GM23248 (cell line): ENCODE measurements at regions not wholly inside any gene's neighbourhood (a gene's known extent, or its start where the extent isn't known, plus 50 kb on each side); places are given as distances from the start of the nearest gene placed in this dataset.

Experiments
- DNase-seq: peaks from one replicate; pipeline ENCODE4 v3.0.0-alpha.2; 2015
- H2AFZ ChIP-seq: fragments of 200-600 bp; sonication (generic); 2 replicates; pipeline ENCODE4 v1.6.1; 2016; ENCODE audit warnings: antibody characterized with exemption
- H3F3A ChIP-seq: fragments of 200-600 bp; sonication (generic); 2 replicates; pipeline ENCODE4 v1.6.1; 2016; ENCODE audit warnings: mild to moderate bottlenecking, antibody characterized with exemption, mixed run types; ENCODE audit not compliant: insufficient read depth
- H3K27ac ChIP-seq: fragments of 200-600 bp; sonication (generic); 2 replicates; pipeline ENCODE4 v1.5.1; 2016; ENCODE audit warnings: mild to moderate bottlenecking
- H3K27me3 ChIP-seq: fragments of 200-600 bp; sonication (generic); replicated peaks from 2 replicates; pipeline ENCODE4 v1.6.1; 2016; ENCODE audit warnings: mild to moderate bottlenecking; ENCODE audit not compliant: insufficient read depth
- H3K36me3 ChIP-seq: fragments of 200-600 bp; sonication (generic); 2 replicates; pipeline ENCODE4 v1.6.1; 2016; ENCODE audit warnings: low read depth, mild to moderate bottlenecking
- H3K4me1 ChIP-seq: fragments of 200-600 bp; sonication (generic); 2 replicates; pipeline ENCODE4 v1.6.1; 2016; ENCODE audit warnings: mild to moderate bottlenecking; ENCODE audit not compliant: insufficient read depth
- H3K4me2 ChIP-seq: fragments of 200-600 bp; sonication (generic); one replicate; pipeline ENCODE4 v1.6.1; 2016; ENCODE audit warnings: mild to moderate bottlenecking; ENCODE audit not compliant: unreplicated experiment
- H3K4me3 ChIP-seq: fragments of 200-600 bp; sonication (generic); 2 replicates; pipeline ENCODE4 v1.5.1; 2016; ENCODE audit warnings: mild to moderate bottlenecking
- H3K79me2 ChIP-seq: fragments of 200-600 bp; sonication (generic); 2 replicates; pipeline ENCODE4 v1.6.1; 2016; ENCODE audit warnings: mild to moderate bottlenecking; ENCODE audit not compliant: insufficient read depth
- H3K9ac ChIP-seq: fragments of 200-600 bp; sonication (generic); 2 replicates; pipeline ENCODE4 v1.6.1; 2016; ENCODE audit warnings: mild to moderate bottlenecking
- H3K9me2 ChIP-seq: fragments of 200-600 bp; sonication (generic); 2 replicates; pipeline ENCODE4 v1.6.1; 2016; ENCODE audit warnings: mixed run types, mild to moderate bottlenecking, moderate library complexity; ENCODE audit not compliant: insufficient read depth
- H3K9me3 ChIP-seq: fragments of 200-600 bp; sonication (generic); one replicate; pipeline ENCODE4 v1.6.1; 2017; ENCODE audit warnings: low read depth
- H4K20me1 ChIP-seq: fragments of 200-600 bp; sonication (generic); 2 replicates; pipeline ENCODE4 v1.6.0; 2016; ENCODE audit not compliant: insufficient read depth
- EZH2 ChIP-seq: fragments of 200-600 bp; sonication (generic); IDR thresholded peaks from 2 replicates; pipeline ENCODE4 v1.6.1; 2018; ENCODE audit warnings: antibody characterized with exemption, mild to moderate bottlenecking; ENCODE audit not compliant: insufficient read depth, poor library complexity, severe bottlenecking
- EZH2phosphoT487 ChIP-seq: fragments of 200-600 bp; sonication (generic); IDR thresholded peaks from 2 replicates; pipeline ENCODE4 v1.6.1; 2018; ENCODE audit warnings: antibody characterized with exemption, moderate library complexity, mild to moderate bottlenecking, low read depth; ENCODE audit not compliant: insufficient read depth
- WGBS, 2 experiments: methylation state at CpG; one replicate each; pipeline ENCODE4 v1.1.6; 2015 to 2017; ENCODE audit warnings: low lambda C conversion rate in 2 of 2, low coverage in 1 of 2; ENCODE audit errors: missing lambda C conversion rate in 2 of 2; 5-methylcytosine and 5-hydroxymethylcytosine counted together
- in situ Hi-C: fragments of 300-500 bp; cut with MboI; formaldehyde crosslinking; loops from 2 replicates; pipeline ENCODE4 v1.15.0; 2020

DNA sequence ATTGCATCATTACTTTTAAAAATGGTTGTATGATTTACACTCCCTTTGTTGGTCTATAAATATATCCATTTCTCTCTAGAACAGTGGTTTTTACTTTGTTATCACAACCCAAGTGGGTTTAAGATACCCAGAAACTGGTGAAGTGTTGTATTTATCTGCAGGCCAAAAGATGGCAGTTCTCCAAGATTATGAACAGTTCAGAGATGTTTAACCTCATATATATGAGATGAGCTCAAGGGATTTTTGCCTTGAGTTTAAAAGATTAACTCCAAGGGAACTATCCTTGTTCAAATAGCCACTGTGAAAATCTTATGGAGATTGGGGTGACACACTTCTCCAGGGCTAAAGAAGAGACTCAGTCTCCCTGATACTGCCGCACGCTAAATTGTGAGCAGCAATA lies 572.6 kb downstream of the TLE4 start:
- no peaks in the 10 kb centered on the region for H3K9me2 ChIP-seq
- H3K36me3 ChIP-seq, result no peaks in the 10 kb centered on the region
- TF ChIP-seq EZH2 (no peak), EZH2phosphoT487 (no peak)
- H3K27me3 ChIP-seq, result no peaks in the 10 kb centered on the region
- DNase-seq, result no peak
- no peak overlapping the region for H3K27ac ChIP-seq
- 30 to 42% methylated on average over 2 of the region's 2 CpGs for WGBS, 2 experiments
- no peaks in the 10 kb centered on the region for H3F3A ChIP-seq
- H4K20me1 ChIP-seq, result no peaks in the 10 kb centered on the region
- no peak overlapping the region for H3K9ac ChIP-seq
- H3K4me3 ChIP-seq, result no peak overlapping the region
- H3K4me2 ChIP-seq, result no peak overlapping the region
- no peaks in the 10 kb centered on the region for H3K79me2 ChIP-seq
- no peaks in the 10 kb centered on the region for H3K9me3 ChIP-seq
- no peaks in the 10 kb centered on the region for H3K4me1 ChIP-seq
- H2AFZ ChIP-seq, result no peak overlapping the region
- in situ Hi-C loops, result no loop called here

DNA sequence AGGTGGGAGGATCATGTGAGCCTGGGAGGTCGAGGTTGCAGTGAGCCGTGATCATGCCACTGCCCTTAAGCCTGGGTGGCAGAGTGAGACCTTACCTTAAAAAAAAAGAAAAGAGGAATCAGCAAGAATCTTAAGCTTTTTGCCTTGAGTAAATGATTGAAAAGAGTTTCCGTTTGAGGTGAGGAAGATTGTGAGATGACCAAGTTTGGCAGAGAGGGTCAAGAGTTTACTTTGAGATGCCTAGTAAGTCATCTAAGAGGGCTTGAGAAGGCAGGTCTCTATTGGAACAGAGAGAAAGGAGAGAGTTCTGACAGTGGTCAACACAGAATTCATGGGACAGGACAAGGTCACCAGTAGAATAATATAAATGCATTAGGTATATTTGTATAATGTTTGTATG lies 572.1 kb downstream of the TLE4 start:
- Histone ChIP-seq H3K27ac (no peak overlapping the region), H3K4me2 (no peak overlapping the region), H3K79me2 (no peaks in the 10 kb centered on the region), H3K4me1 (no peaks in the 10 kb centered on the region), H4K20me1 (no peaks in the 10 kb centered on the region), H3K27me3 (no peaks in the 10 kb centered on the region), H3K9me2 (no peaks in the 10 kb centered on the region), H3K4me3 (no peak overlapping the region), H3K9ac (no peak overlapping the region), H2AFZ (no peak overlapping the region), H3F3A (no peaks in the 10 kb centered on the region), H3K9me3 (no peaks in the 10 kb centered on the region), H3K36me3 (no peaks in the 10 kb centered on the region)
- no peak for TF ChIP-seq EZH2
- no peak for TF ChIP-seq EZH2phosphoT487
- WGBS, 2 experiments, result 35 to 47% methylated on average over 3 of the region's 3 CpGs
- in situ Hi-C loops, result no loop called here
- DNase-seq, result no peak

DNA sequence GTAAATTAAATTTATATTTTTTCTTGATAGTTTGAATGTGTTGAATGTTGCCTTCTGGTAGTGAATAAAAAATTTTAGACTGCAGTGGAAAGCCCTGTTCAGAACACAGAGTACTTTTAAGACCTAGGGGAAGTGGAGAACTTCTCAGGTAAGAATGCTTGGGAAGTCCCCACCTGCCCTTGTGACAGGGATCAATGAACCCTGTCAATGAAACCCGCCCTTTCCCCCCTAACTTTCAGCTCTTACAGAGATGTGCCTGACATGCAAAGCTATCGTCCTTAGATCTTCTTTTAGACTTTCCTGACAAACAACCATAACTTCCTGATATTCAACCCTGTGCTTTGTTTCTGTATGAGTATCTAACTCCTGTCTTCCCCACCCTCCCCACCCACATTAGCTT lies 562.7 kb downstream of the TLE4 start:
- Histone ChIP-seq H3K4me1 (no peaks in the 10 kb centered on the region), H3K9me2 (no peaks in the 10 kb centered on the region), H3F3A (no peaks in the 10 kb centered on the region), H3K9me3 (no peaks in the 10 kb centered on the region), H3K4me3 (no peak overlapping the region), H3K36me3 (no peaks in the 10 kb centered on the region), H3K79me2 (no peaks in the 10 kb centered on the region), H4K20me1 (no peaks in the 10 kb centered on the region), H3K27ac (no peak overlapping the region), H3K27me3 (no peaks in the 10 kb centered on the region), H2AFZ (no peak overlapping the region), H3K9ac (no peak overlapping the region), H3K4me2 (no peak overlapping the region)
- TF ChIP-seq EZH2phosphoT487, result no peak
- TF ChIP-seq EZH2, result no peak
- DNase-seq, result no peak
- in situ Hi-C loops, result no loop called here
- 25 to 33% methylated on average over 2 of the region's 2 CpGs for WGBS, 2 experiments

DNA sequence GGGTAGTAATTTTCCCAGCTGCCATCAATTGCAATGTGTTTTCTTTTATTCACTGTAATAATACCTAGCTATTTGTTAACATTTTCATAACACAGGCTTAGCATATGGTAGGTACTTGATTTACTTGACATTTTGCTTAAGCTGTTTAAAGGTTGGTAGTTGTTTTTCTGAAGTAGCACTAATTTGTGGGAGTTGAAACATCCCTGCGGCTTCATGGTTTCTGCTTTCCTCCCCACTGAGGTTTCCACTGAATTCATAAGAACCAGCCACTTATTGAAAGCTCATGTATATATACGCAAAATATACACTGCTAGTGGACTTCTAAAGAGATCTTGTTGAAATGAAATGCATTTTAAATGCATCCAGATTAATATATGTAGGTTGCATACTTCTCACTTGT lies 559.9 kb downstream of the TLE4 start:
- Histone ChIP-seq H3K9me2 (no peaks in the 10 kb centered on the region), H3K4me1 (no peaks in the 10 kb centered on the region), H3K4me2 (no peak overlapping the region), H2AFZ (no peak overlapping the region), H3K9me3 (no peaks in the 10 kb centered on the region), H3F3A (no peaks in the 10 kb centered on the region), H3K27ac (no peak overlapping the region), H3K9ac (no peak overlapping the region), H3K36me3 (no peaks in the 10 kb centered on the region), H3K4me3 (no peak overlapping the region), H4K20me1 (no peaks in the 10 kb centered on the region), H3K27me3 (no peaks in the 10 kb centered on the region), H3K79me2 (no peaks in the 10 kb centered on the region)
- TF ChIP-seq EZH2 (no peak), EZH2phosphoT487 (no peak)
- 48 to 52% methylated on average over 2 of the region's 2 CpGs for WGBS, 2 experiments
- in situ Hi-C loops, result no loop called here
- DNase-seq, result no peak

DNA sequence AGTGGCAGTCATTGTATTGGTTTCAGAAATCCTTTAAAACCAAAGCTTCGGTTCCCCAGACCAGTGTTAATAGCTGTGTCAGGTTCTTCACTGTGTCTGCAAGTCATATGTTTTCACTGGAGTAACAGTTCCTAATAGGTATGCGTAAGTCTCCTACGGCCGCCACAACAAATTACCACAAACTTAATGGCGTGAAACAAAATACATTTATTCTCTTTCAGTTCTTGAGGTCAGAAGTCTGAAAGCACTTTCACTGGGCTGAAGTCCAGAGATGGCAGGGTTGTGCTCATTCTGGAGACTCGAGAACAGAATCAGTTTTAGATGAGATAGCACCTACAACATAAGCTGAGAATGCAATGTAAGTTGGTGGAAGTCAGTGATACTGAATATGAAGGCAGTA lies 556.2 kb downstream of the TLE4 start:
- Histone ChIP-seq H3K36me3 (no peaks in the 10 kb centered on the region), H3K4me1 (no peaks in the 10 kb centered on the region), H3K9me3 (no peaks in the 10 kb centered on the region), H3K4me3 (no peak overlapping the region), H3K79me2 (no peaks in the 10 kb centered on the region), H3K9ac (no peak overlapping the region), H4K20me1 (no peaks in the 10 kb centered on the region), H3F3A (no peaks in the 10 kb centered on the region), H3K9me2 (no peaks in the 10 kb centered on the region), H3K27me3 (no peaks in the 10 kb centered on the region), H3K4me2 (no peak overlapping the region), H2AFZ (no peak overlapping the region), H3K27ac (no peak overlapping the region)
- WGBS, 2 experiments, result 44 to 47% methylated on average over 6 of the region's 6 CpGs
- no peak for DNase-seq
- no peak for TF ChIP-seq EZH2
- no peak for TF ChIP-seq EZH2phosphoT487
- in situ Hi-C loops, result no loop called here
